NT2/D1 (cell line): ENCODE measurements at regions not wholly inside any gene's neighbourhood (a gene's known extent, or its start where the extent isn't known, plus 50 kb on each side); places are given as distances from the start of the nearest gene placed in this dataset.

Source experiments
- SUZ12 ChIP-seq: IDR thresholded peaks from 2 replicates; pipeline ENCODE4 v1.6.1; 2011; ENCODE audit not compliant: insufficient read length, insufficient read depth; ENCODE audit errors: extremely low read depth
- YY1 ChIP-seq: IDR thresholded peaks from 2 replicates; pipeline ENCODE4 v1.6.1; 2011; ENCODE audit not compliant: insufficient read length, insufficient read depth
- ZNF274 ChIP-seq: IDR thresholded peaks from 2 replicates; pipeline ENCODE4 v1.6.1; 2011; ENCODE audit warnings: mild to moderate bottlenecking, low read depth, low read length

- TF ChIP-seq ZNF274 = no peak
- no peak for TF ChIP-seq YY1
- no peak for TF ChIP-seq SUZ12
Measured at GRCh38 chr4:22099896-22100295, 151.3 kb upstream of the KCNIP4 start.
